BE2C (cell line): ENCODE measurements at regions not wholly inside any gene's neighbourhood (a gene's known extent, or its start where the extent isn't known, plus 50 kb on each side); places are given as distances from the start of the nearest gene placed in this dataset.

Experiments
- DNase-seq: peaks from one replicate; pipeline ENCODE4 v3.0.0-alpha.2; 2020
- H3K27me3 ChIP-seq: fragments of 250-450 bp; sonication (Bioruptor Pico); 2 replicates; pipeline ENCODE4 v1.5.1; 2020; ENCODE audit warnings: mild to moderate bottlenecking
- H3K36me3 ChIP-seq: fragments of 250-450 bp; sonication (Bioruptor Pico); 2 replicates; pipeline ENCODE4 v1.5.1; 2020; ENCODE audit warnings: mild to moderate bottlenecking
- H3K4me1 ChIP-seq: fragments of 250-450 bp; sonication (Bioruptor Pico); 2 replicates; pipeline ENCODE4 v1.5.1; 2020
- H3K4me3 ChIP-seq: 2 replicates; pipeline ENCODE4 v1.5.1; 2011; ENCODE audit warnings: low read depth, low read length
- H3K9me3 ChIP-seq: fragments of 250-450 bp; sonication (Bioruptor Pico); 2 replicates; pipeline ENCODE4 v1.5.1; 2020
- TF ChIP-seq, protein P1 (sequence below): IDR thresholded peaks from 2 replicates; pipeline ENCODE4 v1.5.1; 2012; ENCODE audit warnings: mild to moderate bottlenecking, low read depth, low read length

DNA sequence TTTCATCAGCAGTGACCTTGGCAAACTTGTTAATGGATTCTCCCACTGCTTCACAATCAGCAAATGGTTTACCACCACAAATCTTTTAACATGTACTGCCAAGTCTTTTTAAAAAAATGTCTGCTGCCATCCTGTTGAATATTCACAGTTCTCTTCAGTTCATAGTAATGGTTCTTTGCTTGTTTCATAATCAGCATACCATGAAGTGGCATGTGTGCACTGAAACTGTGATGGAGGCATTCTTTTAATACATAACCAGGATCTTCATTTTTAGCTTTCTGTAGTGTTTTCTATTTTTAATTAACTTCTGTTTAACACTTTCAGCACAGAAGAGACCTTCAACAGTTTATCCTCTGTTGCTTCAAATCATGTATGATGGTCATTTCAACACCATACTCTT lies 230.1 kb upstream of the ARSJ start:
- H3K4me3 ChIP-seq, result no peak overlapping the region
- no peaks in the 10 kb centered on the region for H3K9me3 ChIP-seq
- H3K4me1 ChIP-seq, result no peaks in the 10 kb centered on the region
- TF ChIP-seq, protein P1, sequence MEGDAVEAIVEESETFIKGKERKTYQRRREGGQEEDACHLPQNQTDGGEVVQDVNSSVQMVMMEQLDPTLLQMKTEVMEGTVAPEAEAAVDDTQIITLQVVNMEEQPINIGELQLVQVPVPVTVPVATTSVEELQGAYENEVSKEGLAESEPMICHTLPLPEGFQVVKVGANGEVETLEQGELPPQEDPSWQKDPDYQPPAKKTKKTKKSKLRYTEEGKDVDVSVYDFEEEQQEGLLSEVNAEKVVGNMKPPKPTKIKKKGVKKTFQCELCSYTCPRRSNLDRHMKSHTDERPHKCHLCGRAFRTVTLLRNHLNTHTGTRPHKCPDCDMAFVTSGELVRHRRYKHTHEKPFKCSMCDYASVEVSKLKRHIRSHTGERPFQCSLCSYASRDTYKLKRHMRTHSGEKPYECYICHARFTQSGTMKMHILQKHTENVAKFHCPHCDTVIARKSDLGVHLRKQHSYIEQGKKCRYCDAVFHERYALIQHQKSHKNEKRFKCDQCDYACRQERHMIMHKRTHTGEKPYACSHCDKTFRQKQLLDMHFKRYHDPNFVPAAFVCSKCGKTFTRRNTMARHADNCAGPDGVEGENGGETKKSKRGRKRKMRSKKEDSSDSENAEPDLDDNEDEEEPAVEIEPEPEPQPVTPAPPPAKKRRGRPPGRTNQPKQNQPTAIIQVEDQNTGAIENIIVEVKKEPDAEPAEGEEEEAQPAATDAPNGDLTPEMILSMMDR, result no peak
- no peaks in the 10 kb centered on the region for H3K36me3 ChIP-seq
- DNase-seq, result no peak
- no peaks in the 10 kb centered on the region for H3K27me3 ChIP-seq

DNA sequence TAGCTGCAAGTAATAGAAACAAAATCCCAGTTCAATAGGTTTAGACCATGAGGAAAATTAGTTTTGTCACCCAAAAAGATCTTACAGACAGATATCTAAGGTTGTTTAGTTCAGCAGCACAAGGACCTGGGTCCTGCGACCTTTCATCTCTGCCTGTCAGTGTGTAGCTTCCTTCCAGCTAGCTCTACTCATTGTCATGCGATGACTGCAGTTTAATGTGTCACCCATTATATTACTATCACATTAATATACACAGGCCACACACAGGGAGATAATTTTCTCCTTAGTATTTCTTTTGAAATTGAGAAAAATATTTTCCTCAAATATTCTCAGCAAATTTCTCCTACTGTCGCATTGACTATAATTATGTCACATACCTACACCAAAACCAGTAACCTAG lies 232.1 kb upstream of the ARSJ start:
- H3K4me3 ChIP-seq, result no peak overlapping the region
- TF ChIP-seq, protein P1, result no peak
- DNase-seq, result no peak
- no peaks in the 10 kb centered on the region for H3K27me3 ChIP-seq
- no peaks in the 10 kb centered on the region for H3K4me1 ChIP-seq
- no peaks in the 10 kb centered on the region for H3K36me3 ChIP-seq
- no peaks in the 10 kb centered on the region for H3K9me3 ChIP-seq

DNA sequence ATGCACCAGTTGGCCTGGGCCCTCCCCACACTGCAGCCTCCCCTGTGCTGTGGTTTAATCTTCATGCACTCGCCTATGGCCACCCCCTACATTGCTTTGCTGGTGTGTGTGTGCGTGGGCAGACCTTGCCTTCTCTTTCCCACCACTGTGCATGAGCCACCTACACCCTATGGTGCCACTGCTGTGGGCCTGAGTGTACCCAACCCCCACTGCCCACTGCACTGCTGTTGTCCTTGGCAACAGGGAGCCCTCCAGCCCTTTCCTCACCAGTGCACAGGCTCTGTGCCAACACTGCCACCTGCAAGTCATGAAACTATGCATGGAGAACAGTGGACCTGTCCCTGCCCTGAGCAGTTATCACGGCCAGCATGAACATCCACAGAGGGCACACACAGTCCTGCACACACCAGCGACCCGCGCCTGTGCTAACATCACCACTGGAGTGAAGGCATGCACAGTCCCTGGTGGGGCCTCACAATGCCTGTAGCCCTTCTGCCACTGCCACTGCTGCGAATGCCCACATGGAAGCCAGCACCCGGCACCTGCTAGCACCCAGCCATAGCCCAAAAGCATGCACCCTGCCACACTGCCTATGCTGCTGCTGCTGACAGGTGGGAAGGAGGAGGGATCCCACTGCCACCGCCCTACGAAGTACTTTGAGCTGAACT lies 237.8 kb upstream of the ARSJ start:
- no peaks in the 10 kb centered on the region for H3K4me1 ChIP-seq
- TF ChIP-seq, protein P1, result no peak
- peak; percentile 14 for DNase-seq
- H3K9me3 ChIP-seq, result no peaks in the 10 kb centered on the region
- no peak overlapping the region for H3K4me3 ChIP-seq
- no peaks in the 10 kb centered on the region for H3K36me3 ChIP-seq
- H3K27me3 ChIP-seq, result no peaks in the 10 kb centered on the region

DNA sequence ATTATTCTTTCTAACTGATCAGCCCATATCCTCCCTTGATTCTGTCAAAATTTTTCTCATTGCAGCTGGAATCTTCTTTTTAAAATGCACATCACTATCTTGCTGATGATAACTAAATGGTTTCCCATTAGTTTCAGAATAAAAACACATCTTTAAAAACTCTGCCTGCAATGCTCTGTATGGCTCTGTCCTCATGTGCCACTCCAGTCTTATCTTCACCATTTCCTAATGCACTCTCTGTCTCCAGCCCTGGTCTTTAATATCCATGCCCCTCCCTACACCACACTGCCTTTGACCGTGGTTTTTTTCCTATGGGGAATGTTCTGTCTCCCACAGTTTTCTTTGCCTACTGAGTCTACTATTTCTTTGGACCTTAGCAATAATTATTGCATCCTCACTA lies 244.1 kb upstream of the ARSJ start:
- H3K4me3 ChIP-seq, result no peak overlapping the region
- TF ChIP-seq, protein P1, result no peak

DNA sequence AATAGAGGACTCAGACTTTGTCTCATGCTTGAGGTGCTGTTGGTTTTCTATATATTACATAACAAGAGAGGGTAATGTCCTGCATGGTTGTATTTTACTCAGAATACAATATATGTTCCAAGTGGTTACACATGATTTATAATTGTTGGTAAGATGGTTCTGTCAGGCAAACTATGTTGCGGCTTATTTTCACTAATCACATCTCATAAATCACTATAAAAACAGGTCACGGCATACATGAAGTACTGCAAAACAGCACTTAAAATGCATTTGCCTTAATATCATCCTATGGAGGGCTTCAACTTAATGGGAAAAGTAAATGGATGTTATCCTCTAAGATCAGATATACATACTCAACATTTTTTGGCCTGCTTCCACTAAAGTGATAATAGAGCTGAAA lies 246.0 kb upstream of the ARSJ start:
- Histone ChIP-seq H3K4me3 (no peak overlapping the region), H3K36me3 (no peaks in the 10 kb centered on the region), H3K9me3 (no peaks in the 10 kb centered on the region), H3K4me1 (peaks cover 12% of the 10 kb centered on the region; the same call in 1 of the 2 replicates), H3K27me3 (no peaks in the 10 kb centered on the region)
- DNase-seq, result no peak
- TF ChIP-seq, protein P1, result no peak

More for the DNA sequence above, 244.1 kb upstream of the ARSJ start:
- Histone ChIP-seq H3K27me3 (no peaks in the 10 kb centered on the region), H3K9me3 (no peaks in the 10 kb centered on the region), H3K4me1 (peaks cover 12% of the 10 kb centered on the region; the same call in 1 of the 2 replicates), H3K36me3 (no peaks in the 10 kb centered on the region)
- peak; percentile 39 for DNase-seq

DNA sequence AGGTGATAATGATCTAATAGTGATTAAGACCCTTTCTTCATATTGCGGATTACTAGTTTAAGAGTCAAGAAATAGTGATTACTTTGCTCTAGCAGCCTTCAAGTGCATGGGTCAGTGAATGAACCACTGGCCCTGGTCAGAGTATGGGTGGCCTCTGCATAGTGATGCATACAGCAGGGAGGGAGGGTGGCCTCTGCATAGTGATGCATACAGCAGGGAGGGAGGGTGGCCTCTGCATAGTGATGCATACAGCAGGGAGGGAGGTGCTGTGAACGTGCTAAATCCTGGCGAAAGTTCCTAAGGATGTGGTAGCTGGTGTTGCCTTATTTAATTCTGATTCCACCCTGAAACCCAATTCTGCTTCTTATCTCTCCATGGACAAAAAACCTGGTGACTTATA lies 246.7 kb upstream of the ARSJ start:
- no peak for DNase-seq
- H3K4me3 ChIP-seq, result no peak overlapping the region
- no peaks in the 10 kb centered on the region for H3K36me3 ChIP-seq
- H3K27me3 ChIP-seq, result no peaks in the 10 kb centered on the region
- H3K9me3 ChIP-seq, result no peaks in the 10 kb centered on the region
- H3K4me1 ChIP-seq, result peaks cover 12% of the 10 kb centered on the region; the same call in 1 of the 2 replicates
- TF ChIP-seq, protein P1, result no peak
